ENCODE measurements at regions not wholly inside any gene's neighbourhood (a gene's known extent, or its start where the extent isn't known, plus 50 kb on each side); places are given as distances from the start of the nearest gene placed in this dataset.

DNA sequence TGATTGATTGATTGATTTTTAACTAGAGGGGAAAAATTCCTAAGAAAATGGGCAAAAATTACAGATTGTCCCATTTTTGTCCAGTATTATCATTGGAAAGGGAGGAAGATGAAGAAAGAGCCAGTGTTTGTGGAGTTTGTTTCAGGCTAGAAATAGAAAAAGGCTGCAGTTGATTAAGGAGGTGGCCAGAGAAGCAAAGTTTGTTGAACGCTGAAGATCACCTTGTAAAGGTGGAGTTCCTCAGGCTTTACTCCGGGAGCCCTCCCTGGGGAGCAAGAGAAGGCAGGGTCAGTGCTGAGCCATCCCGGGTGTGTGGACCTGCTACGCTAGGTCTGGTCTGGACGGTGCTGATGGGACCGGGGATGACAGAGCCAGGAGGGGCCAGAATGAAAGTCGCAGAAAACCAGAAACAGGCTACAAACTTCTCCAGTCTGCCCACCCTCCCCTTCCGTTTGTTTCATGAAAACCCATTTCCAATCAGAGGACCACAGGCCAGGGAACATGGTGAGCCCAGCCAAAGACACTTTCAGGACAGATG, 222.6 kb upstream of the FOXF1 start:
- TF ChIP-seq POLR2A (IDR thresholded peaks at IDR 0.05), result no peak
- TF ChIP-seq EP300 (IDR thresholded peaks at IDR 0.05), result no peak
- TF ChIP-seq, protein P1, sequence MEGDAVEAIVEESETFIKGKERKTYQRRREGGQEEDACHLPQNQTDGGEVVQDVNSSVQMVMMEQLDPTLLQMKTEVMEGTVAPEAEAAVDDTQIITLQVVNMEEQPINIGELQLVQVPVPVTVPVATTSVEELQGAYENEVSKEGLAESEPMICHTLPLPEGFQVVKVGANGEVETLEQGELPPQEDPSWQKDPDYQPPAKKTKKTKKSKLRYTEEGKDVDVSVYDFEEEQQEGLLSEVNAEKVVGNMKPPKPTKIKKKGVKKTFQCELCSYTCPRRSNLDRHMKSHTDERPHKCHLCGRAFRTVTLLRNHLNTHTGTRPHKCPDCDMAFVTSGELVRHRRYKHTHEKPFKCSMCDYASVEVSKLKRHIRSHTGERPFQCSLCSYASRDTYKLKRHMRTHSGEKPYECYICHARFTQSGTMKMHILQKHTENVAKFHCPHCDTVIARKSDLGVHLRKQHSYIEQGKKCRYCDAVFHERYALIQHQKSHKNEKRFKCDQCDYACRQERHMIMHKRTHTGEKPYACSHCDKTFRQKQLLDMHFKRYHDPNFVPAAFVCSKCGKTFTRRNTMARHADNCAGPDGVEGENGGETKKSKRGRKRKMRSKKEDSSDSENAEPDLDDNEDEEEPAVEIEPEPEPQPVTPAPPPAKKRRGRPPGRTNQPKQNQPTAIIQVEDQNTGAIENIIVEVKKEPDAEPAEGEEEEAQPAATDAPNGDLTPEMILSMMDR (IDR thresholded peaks at IDR 0.05), result no peak
- TF ChIP-seq POLR2AphosphoS5 (IDR thresholded peaks at IDR 0.05), result no peak
